Nephron (organoid): ENCODE measurements at regions not wholly inside any gene's neighbourhood (a gene's known extent, or its start where the extent isn't known, plus 50 kb on each side); places are given as distances from the start of the nearest gene placed in this dataset.

Experiments used
- H3K27ac Mint-ChIP-seq, 3 experiments: 2 replicates each; pipeline ENCODE4 v1.8.0; 2020; ENCODE audit warnings: mixed read lengths in 3 of 3, mild to moderate bottlenecking in 2 of 3, moderate library complexity in 1 of 3
- H3K27me3 Mint-ChIP-seq: 2 replicates; pipeline ENCODE4 v1.8.0; 2021; ENCODE audit warnings: low read depth, mild to moderate bottlenecking, moderate library complexity, mixed read lengths
- H3K36me3 Mint-ChIP-seq: 2 replicates; pipeline ENCODE4 v1.8.0; 2020; ENCODE audit warnings: low read depth, mixed read lengths
- H3K4me1 Mint-ChIP-seq: 2 replicates; pipeline ENCODE4 v1.8.0; 2020; ENCODE audit warnings: mixed read lengths
- H3K4me3 Mint-ChIP-seq, 3 experiments: 2 replicates each; pipeline ENCODE4 v1.8.0; 2020; ENCODE audit warnings: mild to moderate bottlenecking in 3 of 3, mixed read lengths in 3 of 3, moderate library complexity in 2 of 3
- H3K9me3 Mint-ChIP-seq: 2 replicates; pipeline ENCODE4 v1.8.0; 2020; ENCODE audit warnings: mixed read lengths
- TF ChIP-seq, protein P1 (sequence below), 3 experiments: fragments of 200-600 bp; sonication (generic); IDR thresholded peaks; one replicate each; pipeline ENCODE4 v1.5.0; 2021; ENCODE audit warnings: antibody characterized with exemption in 3 of 3; ENCODE audit not compliant: unreplicated experiment in 3 of 3

DNA sequence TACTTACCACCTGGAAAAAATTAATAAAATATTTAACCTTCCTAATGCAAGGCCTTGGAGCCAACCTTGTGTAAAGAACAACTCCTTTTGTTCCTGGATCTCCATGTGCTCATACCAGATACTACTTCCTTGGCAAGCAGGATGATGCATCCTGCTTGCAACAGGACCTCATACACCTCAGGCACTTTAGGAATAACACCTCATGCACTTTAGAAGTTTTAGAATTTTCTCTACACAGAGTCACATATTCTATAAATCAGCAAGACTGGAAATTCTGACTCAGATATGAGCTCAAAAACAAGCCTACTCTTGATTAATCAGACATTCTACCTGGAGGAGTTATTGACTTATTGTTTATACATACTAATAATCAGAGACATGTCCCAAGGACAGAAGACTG lies 209.6 kb upstream of the CDH10 start:
- H3K9me3 Mint-ChIP-seq: no peaks in the 10 kb centered on the region

GRCh38 chr5:24850926-24851486 lies 206.2 kb upstream of the CDH10 start:
- TF ChIP-seq, protein P1, sequence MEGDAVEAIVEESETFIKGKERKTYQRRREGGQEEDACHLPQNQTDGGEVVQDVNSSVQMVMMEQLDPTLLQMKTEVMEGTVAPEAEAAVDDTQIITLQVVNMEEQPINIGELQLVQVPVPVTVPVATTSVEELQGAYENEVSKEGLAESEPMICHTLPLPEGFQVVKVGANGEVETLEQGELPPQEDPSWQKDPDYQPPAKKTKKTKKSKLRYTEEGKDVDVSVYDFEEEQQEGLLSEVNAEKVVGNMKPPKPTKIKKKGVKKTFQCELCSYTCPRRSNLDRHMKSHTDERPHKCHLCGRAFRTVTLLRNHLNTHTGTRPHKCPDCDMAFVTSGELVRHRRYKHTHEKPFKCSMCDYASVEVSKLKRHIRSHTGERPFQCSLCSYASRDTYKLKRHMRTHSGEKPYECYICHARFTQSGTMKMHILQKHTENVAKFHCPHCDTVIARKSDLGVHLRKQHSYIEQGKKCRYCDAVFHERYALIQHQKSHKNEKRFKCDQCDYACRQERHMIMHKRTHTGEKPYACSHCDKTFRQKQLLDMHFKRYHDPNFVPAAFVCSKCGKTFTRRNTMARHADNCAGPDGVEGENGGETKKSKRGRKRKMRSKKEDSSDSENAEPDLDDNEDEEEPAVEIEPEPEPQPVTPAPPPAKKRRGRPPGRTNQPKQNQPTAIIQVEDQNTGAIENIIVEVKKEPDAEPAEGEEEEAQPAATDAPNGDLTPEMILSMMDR (IDR thresholded peaks at IDR 0.05; ENCODE audit: unreplicated experiment in 3 of 3): no peak
- no peaks in the 10 kb centered on the region for H3K27me3 Mint-ChIP-seq
- no peak overlapping the region for H3K27ac Mint-ChIP-seq
- no peaks in the 10 kb centered on the region for H3K36me3 Mint-ChIP-seq
- no peak overlapping the region for H3K4me3 Mint-ChIP-seq
- H3K4me1 Mint-ChIP-seq: no peaks in the 10 kb centered on the region
- H3K9me3 Mint-ChIP-seq: no peaks in the 10 kb centered on the region

More for the DNA sequence above, 209.6 kb upstream of the CDH10 start:
- Mint-ChIP-seq H3K4me1 (no peaks in the 10 kb centered on the region), H3K36me3 (no peaks in the 10 kb centered on the region), H3K27ac (no peak overlapping the region), H3K4me3 (no peak overlapping the region), H3K27me3 (no peaks in the 10 kb centered on the region)
- TF ChIP-seq, protein P1 (IDR thresholded peaks at IDR 0.05; ENCODE audit: unreplicated experiment in 3 of 3): no peak

DNA sequence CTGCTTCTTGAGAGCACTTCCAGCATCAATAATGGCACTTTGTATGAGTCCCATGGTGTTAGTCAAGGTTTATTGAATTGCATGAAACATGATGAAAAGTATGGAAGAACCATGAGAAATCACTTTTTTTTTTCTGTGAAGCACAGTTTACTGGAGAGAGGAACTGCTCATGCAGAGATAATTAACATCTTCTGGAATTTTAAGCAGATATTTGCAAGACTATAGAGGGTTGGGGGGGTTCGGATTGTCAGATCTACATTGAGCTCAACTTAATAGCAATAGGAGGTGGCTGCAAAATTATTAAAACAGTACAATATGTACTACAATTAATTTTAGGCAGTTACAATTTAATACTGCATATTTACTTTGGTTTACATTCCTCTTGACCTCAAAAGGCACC lies 204.4 kb upstream of the CDH10 start:
- Mint-ChIP-seq H3K36me3 (no peaks in the 10 kb centered on the region), H3K4me3 (no peak overlapping the region), H3K27me3 (no peaks in the 10 kb centered on the region), H3K27ac (no peak overlapping the region), H3K4me1 (no peaks in the 10 kb centered on the region), H3K9me3 (no peaks in the 10 kb centered on the region)
- TF ChIP-seq, protein P1 (IDR thresholded peaks at IDR 0.05; ENCODE audit: unreplicated experiment in 3 of 3): no peak

DNA sequence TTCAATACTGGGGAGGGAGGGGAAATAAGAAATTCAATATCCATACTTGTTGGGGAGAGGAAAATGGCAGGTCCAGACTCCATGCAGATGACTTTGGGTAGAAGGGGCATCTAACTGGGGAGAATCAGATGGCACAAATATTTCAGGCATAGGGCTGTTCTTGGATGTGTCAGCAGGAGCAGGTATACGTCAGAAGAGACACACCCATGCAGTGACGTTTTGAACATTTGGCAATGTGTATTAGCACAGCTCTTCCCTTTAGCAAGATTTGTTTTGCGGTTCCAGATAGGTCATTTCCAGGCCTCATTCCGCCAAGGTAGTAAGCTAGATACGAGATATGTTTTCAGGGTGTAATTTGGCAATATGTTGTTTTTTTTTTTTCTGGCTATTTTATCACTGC lies 187.2 kb upstream of the CDH10 start:
- Mint-ChIP-seq H3K27me3 (no peaks in the 10 kb centered on the region), H3K36me3 (no peaks in the 10 kb centered on the region), H3K4me1 (no peaks in the 10 kb centered on the region), H3K9me3 (no peaks in the 10 kb centered on the region), H3K27ac (no peak overlapping the region), H3K4me3 (no peak overlapping the region)
- TF ChIP-seq, protein P1 (IDR thresholded peaks at IDR 0.05; ENCODE audit: unreplicated experiment in 3 of 3): no peak

GRCh38 chr5:24823625-24824024 lies 178.8 kb upstream of the CDH10 start:
- Mint-ChIP-seq H3K4me1 (no peaks in the 10 kb centered on the region), H3K27me3 (no peaks in the 10 kb centered on the region), H3K36me3 (no peaks in the 10 kb centered on the region), H3K4me3 (no peak overlapping the region), H3K27ac (no peak overlapping the region), H3K9me3 (no peaks in the 10 kb centered on the region)
- TF ChIP-seq, protein P1 (IDR thresholded peaks at IDR 0.05; ENCODE audit: unreplicated experiment in 3 of 3): no peak

DNA sequence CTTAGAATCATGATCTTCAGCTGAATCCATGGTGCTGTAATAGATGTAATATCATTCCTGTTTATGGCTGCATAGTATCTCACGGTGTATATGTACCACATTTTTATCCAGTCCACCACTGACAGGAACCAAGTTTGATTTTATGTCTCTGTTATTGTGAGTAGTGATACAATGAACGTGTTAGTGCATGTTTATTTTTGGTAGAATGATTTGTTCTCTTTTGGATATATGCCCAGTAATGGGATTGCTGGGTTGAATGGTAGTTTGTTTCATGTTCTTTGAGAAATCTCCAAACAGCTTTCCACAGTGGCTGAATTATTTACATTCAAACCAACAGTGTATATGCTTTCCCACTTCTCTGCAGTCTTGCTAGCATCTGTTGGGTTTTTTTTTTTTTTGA lies 175.1 kb upstream of the CDH10 start:
- no peaks in the 10 kb centered on the region for H3K27me3 Mint-ChIP-seq
- H3K9me3 Mint-ChIP-seq: no peaks in the 10 kb centered on the region
- peaks cover 4% of the 10 kb centered on the region for H3K4me1 Mint-ChIP-seq
- no peaks in the 10 kb centered on the region for H3K36me3 Mint-ChIP-seq
- H3K27ac Mint-ChIP-seq: no peak overlapping the region
- no peak overlapping the region for H3K4me3 Mint-ChIP-seq
- TF ChIP-seq, protein P1 (IDR thresholded peaks at IDR 0.05; ENCODE audit: unreplicated experiment in 3 of 3): no peak
